GM12872 (cell line): ENCODE measurements at regions not wholly inside any gene's neighbourhood (a gene's known extent, or its start where the extent isn't known, plus 50 kb on each side); places are given as distances from the start of the nearest gene placed in this dataset.

Source experiments
- TF ChIP-seq, protein P1 (sequence below): IDR thresholded peaks from 3 replicates; pipeline ENCODE4 v1.5.1; 2011; ENCODE audit warnings: low read depth, mild to moderate bottlenecking, low read length, moderate library complexity; ENCODE audit not compliant: insufficient read depth

DNA sequence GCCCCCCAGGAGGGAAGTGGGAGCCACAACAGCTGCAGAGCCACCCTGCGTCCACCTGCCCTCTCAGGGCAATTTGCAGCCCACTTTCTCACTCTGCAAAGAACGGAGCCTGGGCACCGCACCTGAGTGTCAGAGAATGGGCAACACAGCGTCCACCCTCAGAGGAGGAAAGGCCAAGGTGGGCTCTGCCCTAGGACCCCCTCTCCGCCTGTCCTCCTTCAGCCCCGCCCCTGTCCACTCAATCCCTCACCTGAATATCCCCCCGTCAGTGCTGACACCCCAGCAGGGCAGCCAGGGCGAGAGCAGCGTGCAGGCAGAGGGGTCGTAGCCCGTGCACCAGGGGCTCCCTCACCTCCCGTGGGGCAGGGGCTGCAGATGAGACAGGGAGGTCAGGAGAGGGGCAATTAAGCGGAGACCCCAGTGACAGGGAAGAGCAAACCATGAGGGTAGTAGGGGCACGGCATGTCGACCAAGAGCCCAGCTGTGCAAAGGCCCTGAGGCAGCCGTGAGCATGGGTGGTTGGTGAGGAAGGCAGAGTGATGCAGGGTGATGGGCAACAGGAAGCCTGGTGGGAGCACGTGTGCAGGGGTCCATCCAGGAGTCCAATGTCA is 140.3 kb downstream of the OLFM1 start:
- TF ChIP-seq, protein P1, sequence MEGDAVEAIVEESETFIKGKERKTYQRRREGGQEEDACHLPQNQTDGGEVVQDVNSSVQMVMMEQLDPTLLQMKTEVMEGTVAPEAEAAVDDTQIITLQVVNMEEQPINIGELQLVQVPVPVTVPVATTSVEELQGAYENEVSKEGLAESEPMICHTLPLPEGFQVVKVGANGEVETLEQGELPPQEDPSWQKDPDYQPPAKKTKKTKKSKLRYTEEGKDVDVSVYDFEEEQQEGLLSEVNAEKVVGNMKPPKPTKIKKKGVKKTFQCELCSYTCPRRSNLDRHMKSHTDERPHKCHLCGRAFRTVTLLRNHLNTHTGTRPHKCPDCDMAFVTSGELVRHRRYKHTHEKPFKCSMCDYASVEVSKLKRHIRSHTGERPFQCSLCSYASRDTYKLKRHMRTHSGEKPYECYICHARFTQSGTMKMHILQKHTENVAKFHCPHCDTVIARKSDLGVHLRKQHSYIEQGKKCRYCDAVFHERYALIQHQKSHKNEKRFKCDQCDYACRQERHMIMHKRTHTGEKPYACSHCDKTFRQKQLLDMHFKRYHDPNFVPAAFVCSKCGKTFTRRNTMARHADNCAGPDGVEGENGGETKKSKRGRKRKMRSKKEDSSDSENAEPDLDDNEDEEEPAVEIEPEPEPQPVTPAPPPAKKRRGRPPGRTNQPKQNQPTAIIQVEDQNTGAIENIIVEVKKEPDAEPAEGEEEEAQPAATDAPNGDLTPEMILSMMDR, result no peak

- TF ChIP-seq, protein P1, result no peak
These were observed 141.0 kb downstream of the OLFM1 start for GRCh38 chr9:135228345-135228982.

DNA sequence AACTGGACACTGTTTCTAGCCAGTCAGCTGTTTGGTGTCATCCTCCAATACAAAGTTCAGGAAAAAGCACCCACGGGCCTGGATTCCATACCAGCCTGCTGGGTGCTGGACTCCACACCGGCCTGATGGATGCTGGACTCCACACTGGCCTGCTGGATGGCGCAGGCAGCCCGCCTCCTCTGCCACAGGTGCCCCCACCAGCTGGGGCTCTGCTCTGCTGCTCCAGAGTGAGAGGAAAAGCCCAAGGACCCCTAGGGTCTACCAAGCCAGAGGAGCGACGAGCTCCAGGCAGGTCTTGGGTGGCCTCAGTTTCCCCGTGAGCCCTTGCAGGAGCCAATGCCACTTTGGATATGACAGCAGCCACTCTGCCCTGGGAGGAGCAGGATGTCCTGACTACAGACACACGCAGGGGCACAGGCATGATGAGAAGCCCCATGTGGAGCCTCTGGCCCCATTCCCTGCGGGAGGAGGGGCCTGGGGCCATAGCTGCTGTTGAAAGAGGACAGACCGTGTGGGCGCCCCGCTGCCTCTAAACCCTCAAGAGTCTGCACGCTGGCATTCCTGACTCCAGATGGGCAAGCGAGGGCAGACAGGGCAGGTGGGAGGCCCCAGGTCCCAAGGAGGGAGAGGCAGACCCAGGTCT is 141.6 kb downstream of the OLFM1 start:
- TF ChIP-seq, protein P1, result no peak

DNA sequence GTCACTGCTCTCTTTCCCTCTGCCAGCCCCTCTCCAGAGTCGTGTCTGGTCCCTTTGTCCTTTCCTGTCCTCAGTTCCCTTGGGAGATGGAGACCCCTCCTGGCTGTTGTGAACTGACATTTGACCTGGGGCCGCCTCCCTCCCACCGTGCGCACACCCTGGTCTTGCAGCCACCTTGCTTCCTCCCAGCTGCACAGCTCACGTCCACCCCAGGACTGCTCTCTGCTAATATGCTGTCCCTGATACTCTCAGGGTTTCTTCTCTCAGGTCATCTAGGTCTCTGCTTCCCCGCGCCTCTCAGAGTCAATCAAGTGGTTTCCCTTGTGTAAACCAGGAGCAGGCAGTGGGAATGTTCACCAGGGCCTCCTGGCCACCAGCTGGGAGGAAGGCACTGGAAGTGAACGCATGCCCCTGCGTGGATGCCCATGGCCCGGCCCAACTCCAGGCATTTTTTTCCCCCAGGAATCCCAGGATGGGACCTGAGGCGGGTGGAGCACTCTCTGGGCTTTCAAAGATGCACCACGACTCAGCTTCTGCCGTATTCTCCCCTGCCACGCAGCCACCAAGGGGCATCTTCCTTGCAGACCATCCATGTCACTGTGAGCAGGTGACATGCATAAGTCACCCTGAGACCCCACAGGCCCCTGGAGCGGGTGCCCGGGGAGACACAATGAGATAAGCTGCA is 142.4 kb downstream of the OLFM1 start:
- TF ChIP-seq, protein P1, result no peak

DNA sequence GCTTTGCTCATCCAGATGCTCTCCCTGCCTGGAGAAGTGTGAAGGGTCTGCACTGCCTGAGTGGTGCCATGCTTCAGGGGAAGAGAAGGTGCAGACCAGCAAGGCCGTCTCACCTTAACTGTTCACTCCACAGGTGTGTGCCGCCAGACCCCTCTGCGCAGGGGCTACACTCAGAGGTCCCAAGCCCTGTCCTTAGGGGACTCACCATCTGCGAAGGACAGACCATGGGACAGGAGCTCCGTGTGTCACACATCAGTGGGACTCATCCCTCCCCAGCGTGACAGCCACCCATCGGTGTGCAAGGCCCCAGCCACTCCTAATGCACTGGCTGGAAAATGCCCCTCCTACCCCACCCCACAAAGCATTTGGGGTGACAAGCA is 142.9 kb downstream of the OLFM1 start:
- TF ChIP-seq, protein P1, result no peak

- TF ChIP-seq, protein P1, result no peak
These were observed 143.5 kb downstream of the OLFM1 start for GRCh38 chr9:135230817-135231520.
